GM21786 (cell line): ENCODE measurements at regions not wholly inside any gene's neighbourhood (a gene's known extent, or its start where the extent isn't known, plus 50 kb on each side); places are given as distances from the start of the nearest gene placed in this dataset.
"Not testable (repeated sequence)": the region's sequence is repeated elsewhere in the genome, so short reads cannot be mapped to it uniquely, and the experiment has no call there.

Experiments used
- ATAC-seq: cut with Tn5 transposase; IDR thresholded peaks from one replicate; pipeline ENCODE4 v1.9.1; 2021; ENCODE audit not compliant: unreplicated experiment

DNA sequence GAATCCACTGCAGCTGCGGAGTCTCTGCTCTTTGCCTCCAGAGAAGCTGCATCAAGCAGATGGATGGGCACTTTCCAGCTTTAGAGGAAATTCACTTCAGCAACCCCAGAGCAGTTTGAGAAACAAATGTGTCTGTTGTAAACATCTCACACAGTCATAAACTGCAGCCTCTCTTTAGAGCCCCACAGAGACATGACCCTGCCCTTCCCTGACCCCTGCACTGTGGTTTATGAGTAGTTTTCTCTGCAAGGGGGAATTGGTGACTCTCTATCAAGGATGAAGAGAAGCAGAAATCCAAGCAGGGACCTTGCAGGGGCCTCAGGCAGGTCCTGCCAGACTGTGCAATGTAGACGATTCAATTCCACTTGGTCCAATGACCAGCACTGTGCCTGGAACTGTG, 160.2 kb downstream of the SH2D4B start:
- no peak for ATAC-seq

- ATAC-seq, result peak; percentile 82
Measured at GRCh38 chr10:80699602-80700039, 161.9 kb downstream of the SH2D4B start.

DNA sequence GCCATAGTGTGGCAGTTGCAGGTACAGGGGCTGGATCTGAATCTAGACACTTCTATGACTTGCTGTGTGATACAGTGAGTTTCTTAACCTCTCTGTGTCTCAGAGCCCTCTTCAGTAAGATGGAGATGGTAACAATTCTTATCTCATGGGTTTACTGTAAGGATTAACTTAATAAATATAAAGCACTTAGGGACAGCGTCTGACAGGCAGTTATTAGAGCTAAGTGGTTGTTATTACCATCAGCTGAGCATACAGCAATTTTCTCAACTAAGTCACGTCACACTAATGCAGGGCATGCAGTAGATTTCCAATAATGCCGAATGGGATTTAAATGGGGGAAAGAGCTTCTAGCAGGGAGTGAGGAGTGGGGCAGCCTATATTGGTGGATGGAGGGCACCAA, 162.6 kb downstream of the SH2D4B start:
- ATAC-seq, result no peak

DNA sequence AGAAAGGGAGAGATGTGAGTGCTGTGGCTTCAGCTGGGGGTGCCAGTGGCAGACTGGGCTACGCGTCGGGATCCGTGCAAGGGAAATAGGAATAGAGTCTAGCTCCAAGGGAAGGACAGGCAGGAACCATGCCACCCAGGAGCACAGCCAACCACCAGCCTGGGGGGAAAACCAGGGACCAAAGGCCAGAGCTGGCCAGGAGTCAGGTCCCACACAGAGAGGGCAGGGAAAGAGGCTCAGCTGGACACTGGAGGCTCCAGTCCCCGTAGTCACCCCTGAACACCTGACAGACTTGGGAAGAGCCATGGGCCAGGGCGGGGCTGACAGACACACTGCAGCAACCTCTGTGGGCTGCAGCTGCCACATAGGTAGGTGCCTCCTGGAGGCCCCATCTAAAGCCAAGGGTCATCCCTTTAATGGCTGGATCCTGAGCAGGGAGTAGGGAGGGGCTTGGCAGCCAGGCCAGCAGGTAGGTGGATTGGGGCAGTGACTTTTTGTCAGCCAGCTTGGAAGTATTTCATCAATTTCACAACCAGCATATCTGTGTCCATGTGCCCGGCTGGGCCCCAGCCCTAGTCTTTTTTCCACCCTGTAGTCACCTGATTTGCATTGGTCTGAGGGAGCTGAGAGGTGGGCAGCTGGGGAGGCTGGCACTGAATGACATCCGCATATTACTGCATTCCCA, 163.2 kb downstream of the SH2D4B start:
- ATAC-seq, result no peak

DNA sequence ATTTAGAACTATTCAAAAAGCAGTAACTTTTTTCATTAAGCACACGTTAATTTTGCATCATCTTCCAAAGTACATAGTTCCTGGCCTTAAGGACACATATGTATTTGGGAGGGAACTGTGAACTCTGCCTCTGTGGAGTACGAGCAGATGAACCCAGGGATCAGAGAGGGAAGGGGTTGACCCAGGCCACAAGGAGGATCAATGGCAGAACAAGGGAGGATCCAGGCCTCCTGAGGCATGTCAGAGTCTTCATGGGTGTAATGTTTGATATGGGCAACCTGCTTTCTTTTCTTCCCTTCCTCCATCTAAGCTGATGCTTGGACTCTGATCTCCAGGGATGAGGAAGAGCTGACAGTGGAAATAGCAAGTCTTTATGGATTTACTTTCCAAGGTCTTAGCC, 164.0 kb downstream of the SH2D4B start:
- ATAC-seq, result no peak

- no peak for ATAC-seq
Measured at GRCh38 chr10:80702143-80702542, 164.4 kb downstream of the SH2D4B start.

DNA sequence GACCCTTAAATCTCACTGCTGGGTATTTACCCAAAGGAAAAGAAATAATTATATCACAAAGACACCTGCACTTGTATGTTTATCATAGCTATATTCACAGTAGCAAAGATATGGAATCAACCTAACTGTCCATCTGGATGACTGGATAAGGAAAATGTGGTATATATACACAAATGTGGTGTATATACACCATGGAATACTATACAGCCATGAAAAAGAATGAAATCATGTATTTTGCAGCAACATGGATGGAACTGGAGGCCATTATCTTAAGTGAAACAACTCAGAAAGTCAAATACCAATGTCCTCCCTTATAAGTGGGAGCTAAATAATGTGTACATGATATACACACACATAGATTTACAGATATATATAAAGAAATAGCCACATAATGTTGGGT, 168.2 kb downstream of the SH2D4B start:
- no peak for ATAC-seq

- ATAC-seq, result no peak
Measured at GRCh38 chr10:80708185-80708584, 170.5 kb downstream of the SH2D4B start.

GRCh38 chr10:80708808-80709207, 171.1 kb downstream of the SH2D4B start:
- ATAC-seq, result no peak

GRCh38 chr10:80709866-80710265, 172.2 kb downstream of the SH2D4B start:
- no peak for ATAC-seq

- no peak for ATAC-seq
Measured at GRCh38 chr10:80713398-80713928, 175.8 kb downstream of the SH2D4B start.

DNA sequence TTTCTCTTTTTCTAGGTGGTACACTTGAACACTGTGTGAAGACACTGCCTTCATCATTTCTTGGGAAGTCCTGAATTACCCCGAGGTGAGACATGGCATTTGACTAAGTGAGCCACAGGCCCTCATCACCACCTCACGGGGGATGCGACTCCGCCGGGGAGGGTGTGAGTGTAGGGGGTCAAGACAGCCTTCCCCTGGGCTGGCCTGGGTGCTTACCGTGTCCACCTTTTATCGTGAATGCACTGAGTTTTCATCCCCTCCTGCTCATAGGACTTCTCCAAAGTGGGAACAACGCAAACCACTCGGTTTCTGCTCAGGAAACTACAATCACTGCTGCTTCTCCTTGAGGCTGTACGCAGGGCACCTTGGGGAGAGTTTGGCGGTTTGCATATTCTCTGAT, 176.9 kb downstream of the SH2D4B start:
- ATAC-seq, result no peak

DNA sequence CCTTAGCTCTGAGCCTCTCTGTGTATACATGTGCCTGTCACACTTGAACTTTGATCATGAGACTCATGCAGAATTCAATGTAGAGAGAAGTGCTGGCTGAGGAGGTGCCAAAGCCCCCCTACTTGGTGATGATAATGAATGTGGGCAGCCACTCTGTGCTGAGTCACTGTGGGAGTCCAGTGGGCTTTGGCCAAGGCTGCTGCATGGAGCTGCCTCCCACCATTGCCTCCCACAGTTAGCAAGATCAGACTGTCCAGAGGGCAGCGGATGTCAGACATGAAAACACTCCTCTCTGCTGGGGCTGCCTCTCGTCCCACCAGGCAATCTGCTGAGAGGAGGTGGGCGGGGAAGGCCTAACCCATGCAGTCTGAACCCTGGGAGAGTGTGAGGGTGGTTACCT, 180.3 kb downstream of the SH2D4B start:
- ATAC-seq, result no peak

- no peak for ATAC-seq
Measured at GRCh38 chr10:80719935-80720334, 182.2 kb downstream of the SH2D4B start.

DNA sequence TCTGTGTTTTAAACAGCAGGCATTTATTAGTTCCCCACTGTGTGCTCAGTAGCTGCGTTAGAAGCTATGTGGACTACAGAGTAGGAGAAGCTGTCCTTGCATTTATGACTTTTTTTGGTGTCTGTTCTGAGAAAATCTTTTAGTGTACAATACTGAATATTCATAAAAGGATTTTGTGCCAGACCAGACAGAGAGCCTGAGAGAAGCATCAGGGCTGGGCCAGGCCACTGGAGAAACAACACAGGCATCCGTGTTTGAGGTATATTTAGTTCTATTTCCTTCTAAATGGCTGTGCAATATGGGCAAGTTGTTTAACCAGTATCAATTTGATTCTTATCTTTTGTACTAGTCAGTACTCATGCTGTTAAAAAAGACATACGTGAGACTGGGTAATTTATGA, 182.8 kb downstream of the SH2D4B start:
- ATAC-seq, result no peak

DNA sequence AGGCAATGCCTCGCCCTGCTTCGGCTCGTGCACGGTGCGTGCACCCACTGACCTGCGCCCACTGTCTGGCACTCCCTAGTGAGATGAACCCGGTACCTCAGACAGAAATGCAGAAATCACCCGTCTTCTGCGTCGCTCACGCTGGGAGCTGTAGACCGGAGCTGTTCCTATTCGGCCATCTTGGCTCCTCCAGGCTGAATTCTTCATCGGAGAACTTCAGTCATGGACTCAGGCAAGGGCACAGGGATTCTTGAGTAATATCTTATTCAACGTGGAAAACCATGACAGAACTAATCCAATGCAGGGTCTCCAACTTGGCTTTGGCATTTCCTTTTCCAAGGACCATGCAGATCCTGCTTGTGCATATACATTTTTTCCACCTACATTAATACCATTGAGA, 190.7 kb downstream of the SH2D4B start:
- not testable (repeated sequence) for ATAC-seq

- no peak for ATAC-seq
Measured at GRCh38 chr10:80729896-80730295, 192.2 kb downstream of the SH2D4B start.

- ATAC-seq, result no peak
Measured at GRCh38 chr10:80730522-80730921, 192.8 kb downstream of the SH2D4B start.

- no peak for ATAC-seq
Measured at GRCh38 chr10:80734589-80734988, 196.9 kb downstream of the SH2D4B start.

GRCh38 chr10:80737209-80737608, 199.5 kb downstream of the SH2D4B start:
- no peak for ATAC-seq

DNA sequence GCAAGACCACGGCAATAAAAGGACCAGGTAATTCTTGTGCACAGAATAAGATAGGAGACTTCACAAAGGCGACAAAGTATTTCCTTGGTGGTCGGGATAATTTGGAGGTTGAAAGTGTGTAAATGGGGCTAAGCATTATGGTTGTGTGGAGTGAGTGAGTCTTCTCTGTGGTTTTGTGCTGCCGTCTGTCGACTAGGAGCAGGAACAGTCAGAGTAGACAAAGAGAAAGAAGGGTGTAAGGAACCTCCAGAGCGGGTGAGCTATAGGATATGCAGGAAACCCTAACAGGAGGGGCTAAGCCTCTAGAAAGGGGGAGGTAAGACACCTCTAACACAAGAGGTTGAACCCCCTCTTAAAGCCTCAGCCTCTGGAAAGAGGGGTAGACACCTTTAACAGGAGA, 201.6 kb downstream of the SH2D4B start:
- no peak for ATAC-seq

DNA sequence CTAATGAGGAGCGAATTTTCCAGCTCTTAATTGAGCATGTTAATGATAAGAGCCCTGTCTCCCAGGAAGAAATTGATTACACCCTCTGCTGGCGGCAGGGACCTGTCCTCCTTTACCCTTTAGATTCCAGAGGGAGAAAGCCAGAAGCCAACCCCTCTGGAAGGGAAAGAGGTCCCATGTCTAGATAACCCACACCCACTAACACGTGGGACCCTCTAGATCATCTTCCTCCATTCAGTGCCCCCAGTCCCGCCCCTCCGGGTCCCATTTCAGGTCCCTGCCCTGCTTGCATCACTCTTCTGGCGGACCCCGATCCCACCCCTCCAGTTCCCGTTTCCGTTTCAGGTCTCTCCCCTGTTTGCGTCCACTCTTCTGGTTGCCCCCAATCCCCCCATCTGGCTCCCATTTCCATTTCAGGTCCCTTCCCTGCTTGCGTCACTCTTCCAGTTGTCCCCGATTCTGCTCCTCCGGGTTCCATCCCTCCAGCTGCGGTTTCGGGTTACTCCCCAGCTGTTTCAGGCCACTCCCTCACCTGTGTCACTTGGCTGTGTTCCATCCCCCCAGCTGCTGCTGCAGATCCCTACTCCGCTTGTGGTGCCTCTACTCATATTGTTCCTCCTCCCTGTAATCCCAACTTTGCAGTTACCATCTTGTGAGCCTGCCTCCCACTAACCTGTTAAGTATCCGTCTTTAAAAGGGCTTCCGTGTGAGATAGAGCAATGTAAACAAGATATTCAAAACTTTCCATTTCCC, 202.4 kb downstream of the SH2D4B start:
- no peak for ATAC-seq
